Ishikawa (cell line): ENCODE measurements at regions not wholly inside any gene's neighbourhood (a gene's known extent, or its start where the extent isn't known, plus 50 kb on each side); places are given as distances from the start of the nearest gene placed in this dataset.

Experiments used
- EP300 ChIP-seq: IDR thresholded peaks from 2 replicates; pipeline ENCODE4 v1.6.1; 2012; ENCODE audit warnings: borderline replicate concordance
- TAF1 ChIP-seq: IDR thresholded peaks from 2 replicates; pipeline ENCODE4 v1.6.1; 2012; ENCODE audit warnings: low read depth, mild to moderate bottlenecking
- TCF12 ChIP-seq: IDR thresholded peaks from 2 replicates; pipeline ENCODE4 v1.6.1; 2012; ENCODE audit warnings: low read depth

GRCh38 chr2:31736695-31737454, 156.1 kb upstream of the SRD5A2 start:
- TF ChIP-seq TCF12 (no peak), EP300 (no peak), TAF1 (no peak)
